Stimulated activated effector memory CD8-positive, alpha-beta T cell treated with anti-CD3 and anti-CD28 coated beads, Interleukin-12 subunit alpha, Interleukin-12 subunit beta, amount 100 ng/mL, for 72 hours (primary cell): ENCODE measurements at regions not wholly inside any gene's neighbourhood (a gene's known extent, or its start where the extent isn't known, plus 50 kb on each side); places are given as distances from the start of the nearest gene placed in this dataset.

Experiments used
- ATAC-seq: fragments of 150-1000 bp; cut with Tn5 transposase; 2 replicates; pipeline ENCODE4 v1.10.0; 2021
- DNase-seq, 2 donors: peaks; one replicate each; pipeline ENCODE4 v3.0.0; 2021 to 2022; ENCODE audit warnings: low spot score in 2 of 2
- H3K27ac Mint-ChIP-seq: one replicate; pipeline ENCODE4 v1.8.0; 2022; ENCODE audit warnings: mild to moderate bottlenecking, mixed read lengths
- H3K36me3 Mint-ChIP-seq: one replicate; pipeline ENCODE4 v1.8.0; 2022; ENCODE audit warnings: mild to moderate bottlenecking, mixed read lengths
- H3K4me1 Mint-ChIP-seq: one replicate; pipeline ENCODE4 v1.8.0; 2022; ENCODE audit warnings: mixed read lengths
- H3K4me3 Mint-ChIP-seq: one replicate; pipeline ENCODE4 v1.8.0; 2022; ENCODE audit warnings: mild to moderate bottlenecking, mixed read lengths
- H3K9me3 Mint-ChIP-seq: one replicate; pipeline ENCODE4 v1.8.0; 2022; ENCODE audit warnings: mixed read lengths

DNA sequence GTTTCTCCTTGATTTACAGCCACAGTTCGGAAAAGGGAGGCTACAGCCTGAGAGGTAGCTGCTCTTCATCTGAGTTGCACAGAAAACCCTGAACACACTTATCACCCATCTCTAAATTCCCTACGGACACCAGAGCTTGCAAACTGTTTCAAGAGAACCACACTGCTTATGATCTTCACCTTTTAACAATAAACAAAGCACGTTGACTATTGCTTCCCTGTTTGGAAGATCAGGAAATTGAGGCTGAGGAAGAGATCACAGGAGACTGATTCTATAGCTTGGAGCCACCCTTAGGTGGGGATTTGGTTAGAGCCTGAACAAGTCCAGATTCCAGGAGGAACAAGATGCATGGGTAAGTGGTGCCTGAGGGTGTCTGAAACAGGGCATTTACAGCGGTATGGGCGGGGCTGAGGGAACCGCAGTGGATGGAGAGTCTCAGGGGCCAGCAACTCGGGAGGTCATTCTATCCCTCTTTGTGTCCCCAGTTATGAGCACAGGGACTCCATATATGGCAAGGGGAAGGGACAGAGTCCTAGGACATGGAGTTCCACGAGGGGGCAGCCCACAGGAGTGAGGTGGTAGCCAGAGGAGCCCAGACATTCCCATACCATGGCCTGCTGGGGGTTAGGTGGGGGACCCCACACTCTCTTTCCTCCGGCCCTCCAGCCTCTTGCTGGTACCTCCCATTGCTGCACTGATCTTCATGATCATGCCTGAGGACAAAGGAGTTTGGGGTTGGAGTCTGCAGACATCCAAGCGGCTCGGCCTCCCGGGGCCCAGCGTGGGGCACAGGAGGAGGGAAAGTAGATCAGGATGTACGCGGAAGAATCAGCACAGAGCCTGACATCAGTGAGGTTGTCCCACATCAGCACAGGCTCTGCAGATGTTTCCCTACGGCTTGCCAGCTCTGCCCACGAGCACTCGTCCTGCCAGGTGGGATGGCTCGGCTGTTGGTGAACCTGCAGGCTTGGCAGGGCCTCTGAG is 162.3 kb upstream of the ZNF536 start:
- H3K4me1 Mint-ChIP-seq, result peaks cover 6% of the 10 kb centered on the region
- no peaks in the 10 kb centered on the region for H3K9me3 Mint-ChIP-seq
- no peaks in the 10 kb centered on the region for H3K36me3 Mint-ChIP-seq
- DNase-seq, result no peak
- no peak for ATAC-seq
- no peak overlapping the region for H3K27ac Mint-ChIP-seq
- H3K4me3 Mint-ChIP-seq, result no peak overlapping the region

DNA sequence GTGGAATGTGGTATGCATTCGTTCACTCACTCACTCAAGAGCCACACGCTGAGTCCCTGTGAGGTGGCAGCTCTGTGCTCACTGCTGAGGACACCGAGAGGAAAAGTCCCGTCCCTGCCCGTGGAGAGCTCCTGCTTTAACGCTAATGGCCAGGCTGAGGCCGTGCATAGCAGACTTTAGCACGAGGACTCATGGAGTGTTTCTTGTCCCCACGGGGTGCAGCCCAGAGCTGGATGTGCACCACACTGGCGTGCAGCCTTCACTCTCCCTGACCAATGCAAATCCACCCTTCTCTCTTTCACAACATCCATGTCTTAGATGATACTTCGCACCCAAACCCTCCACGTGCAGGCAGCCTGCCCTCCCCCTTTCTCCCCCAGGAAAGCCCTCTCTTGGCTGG is 159.6 kb upstream of the ZNF536 start:
- Mint-ChIP-seq H3K4me1 (peaks cover 9% of the 10 kb centered on the region), H3K27ac (peak overlapping the region; percentile 23), H3K4me3 (no peak overlapping the region), H3K9me3 (no peaks in the 10 kb centered on the region), H3K36me3 (no peaks in the 10 kb centered on the region)
- no peak for DNase-seq
- no peak for ATAC-seq

DNA sequence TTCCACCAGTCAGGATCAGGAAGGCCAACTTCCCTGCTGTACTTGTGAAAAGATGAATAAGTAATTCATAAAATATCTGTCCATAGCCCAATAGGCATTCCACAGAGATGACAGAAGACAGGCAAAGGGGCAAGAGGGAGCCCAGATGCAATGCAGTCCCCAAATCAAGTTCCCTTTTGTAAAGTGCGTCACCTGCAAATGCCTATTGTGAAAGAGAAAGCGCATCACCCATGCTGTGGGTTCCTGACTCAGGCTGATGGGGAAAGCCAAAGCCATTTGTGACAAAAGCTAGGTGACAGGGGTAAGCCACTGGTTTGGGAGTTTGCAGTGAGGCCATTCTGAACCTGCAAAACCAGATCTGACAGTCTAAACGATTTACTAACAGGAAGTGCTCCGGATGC is 157.5 kb upstream of the ZNF536 start:
- ATAC-seq (peak; percentile 73), DNase-seq (peak in 1 of 2 donors; percentile 52)
- no peak overlapping the region for H3K4me3 Mint-ChIP-seq

DNA sequence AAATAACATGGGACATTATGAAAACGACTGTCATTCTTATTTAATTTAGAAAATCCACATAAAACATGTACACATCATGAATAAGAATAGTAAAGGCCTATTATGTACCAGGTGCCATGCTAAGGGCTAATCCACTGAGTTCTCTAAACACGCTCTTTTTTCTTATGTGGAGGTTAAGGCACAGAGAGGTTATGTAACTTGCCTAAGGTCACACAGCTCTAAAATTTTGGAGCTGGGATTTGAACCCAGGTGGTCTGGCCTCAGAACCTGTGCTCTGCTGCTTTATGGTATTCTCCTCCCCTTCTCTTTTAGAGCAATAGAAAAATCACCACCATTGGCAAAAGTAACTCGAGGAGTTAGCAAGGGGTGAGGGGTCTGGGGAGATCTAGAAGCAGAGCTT is 156.9 kb upstream of the ZNF536 start:
- no peak overlapping the region for H3K27ac Mint-ChIP-seq
- ATAC-seq (no peak), DNase-seq (no peak)
- H3K36me3 Mint-ChIP-seq, result no peaks in the 10 kb centered on the region
- no peaks in the 10 kb centered on the region for H3K9me3 Mint-ChIP-seq
- H3K4me3 Mint-ChIP-seq, result no peak overlapping the region
- H3K4me1 Mint-ChIP-seq, result peaks cover 9% of the 10 kb centered on the region

More for the DNA sequence above, 157.5 kb upstream of the ZNF536 start:
- Mint-ChIP-seq H3K4me1 (peaks cover 9% of the 10 kb centered on the region), H3K36me3 (no peaks in the 10 kb centered on the region), H3K9me3 (no peaks in the 10 kb centered on the region), H3K27ac (no peak overlapping the region)

DNA sequence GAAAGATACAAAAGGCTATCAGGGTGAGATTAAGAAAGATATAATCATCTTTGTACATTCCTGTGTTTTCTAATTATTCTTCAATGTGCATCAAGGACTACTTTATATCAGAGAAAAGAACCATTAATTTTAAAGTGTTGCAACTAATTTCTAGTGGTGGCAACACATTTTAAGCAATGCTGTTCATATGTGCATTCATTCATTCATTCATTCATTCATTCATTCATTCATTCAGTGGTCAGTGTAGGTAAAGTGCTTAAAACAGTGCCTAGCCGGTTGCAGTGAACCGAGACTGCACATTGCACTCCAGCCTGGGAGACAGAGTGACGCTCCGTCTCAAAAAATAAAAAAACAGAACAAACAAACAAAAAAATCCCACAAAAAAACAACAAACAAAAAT is 155.7 kb upstream of the ZNF536 start:
- no peak for ATAC-seq
- DNase-seq, result no peak
- no peaks in the 10 kb centered on the region for H3K9me3 Mint-ChIP-seq
- H3K27ac Mint-ChIP-seq, result no peak overlapping the region
- H3K36me3 Mint-ChIP-seq, result no peaks in the 10 kb centered on the region
- peaks cover 9% of the 10 kb centered on the region for H3K4me1 Mint-ChIP-seq
- no peak overlapping the region for H3K4me3 Mint-ChIP-seq

DNA sequence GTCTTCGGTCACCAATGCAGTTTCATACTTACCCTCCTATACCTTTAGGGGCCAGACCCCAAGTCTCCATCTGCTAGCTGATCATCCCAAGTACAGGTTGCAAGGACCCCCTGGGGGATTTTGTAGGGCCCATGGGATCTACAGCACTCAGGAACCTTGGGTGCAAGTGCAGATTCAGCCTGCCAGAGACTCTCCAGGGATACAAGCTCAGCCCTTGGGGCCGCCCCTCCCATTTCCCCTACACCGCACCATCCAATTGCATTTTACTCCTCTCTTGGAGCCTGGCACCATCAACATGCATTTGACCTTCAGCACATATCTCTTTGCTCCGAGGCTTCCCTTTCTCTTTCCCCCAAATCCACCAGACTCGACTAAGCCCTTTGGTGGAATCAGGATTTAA is 154.7 kb upstream of the ZNF536 start:
- ATAC-seq, result no peak
- H3K9me3 Mint-ChIP-seq, result no peaks in the 10 kb centered on the region
- H3K36me3 Mint-ChIP-seq, result no peaks in the 10 kb centered on the region
- no peak overlapping the region for H3K27ac Mint-ChIP-seq
- no peak overlapping the region for H3K4me3 Mint-ChIP-seq
- H3K4me1 Mint-ChIP-seq, result peaks cover 9% of the 10 kb centered on the region
- no peak for DNase-seq

DNA sequence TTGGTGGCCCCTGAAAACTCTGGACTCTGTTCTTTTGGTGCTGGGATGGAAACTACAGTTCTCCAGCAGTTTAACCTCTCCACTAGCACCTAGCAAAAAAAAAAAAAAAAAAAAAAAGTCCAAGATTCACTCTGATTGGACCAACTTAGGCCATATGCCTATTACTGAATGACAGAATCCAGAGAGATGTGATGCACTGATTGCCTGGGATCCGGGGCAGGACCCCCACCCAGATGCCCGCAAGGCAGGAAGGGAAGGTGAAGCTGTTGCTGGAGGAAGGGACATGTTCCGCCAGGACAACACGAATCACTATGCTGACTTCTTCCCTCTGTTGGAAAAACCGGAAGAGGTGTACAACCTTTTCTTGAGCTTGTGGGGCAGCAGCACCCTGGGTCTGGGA is 152.5 kb upstream of the ZNF536 start:
- DNase-seq, result no peak
- H3K4me3 Mint-ChIP-seq, result no peak overlapping the region
- no peak overlapping the region for H3K27ac Mint-ChIP-seq
- H3K9me3 Mint-ChIP-seq, result no peaks in the 10 kb centered on the region
- ATAC-seq, result no peak
- H3K4me1 Mint-ChIP-seq, result peaks cover 16% of the 10 kb centered on the region
- no peaks in the 10 kb centered on the region for H3K36me3 Mint-ChIP-seq

DNA sequence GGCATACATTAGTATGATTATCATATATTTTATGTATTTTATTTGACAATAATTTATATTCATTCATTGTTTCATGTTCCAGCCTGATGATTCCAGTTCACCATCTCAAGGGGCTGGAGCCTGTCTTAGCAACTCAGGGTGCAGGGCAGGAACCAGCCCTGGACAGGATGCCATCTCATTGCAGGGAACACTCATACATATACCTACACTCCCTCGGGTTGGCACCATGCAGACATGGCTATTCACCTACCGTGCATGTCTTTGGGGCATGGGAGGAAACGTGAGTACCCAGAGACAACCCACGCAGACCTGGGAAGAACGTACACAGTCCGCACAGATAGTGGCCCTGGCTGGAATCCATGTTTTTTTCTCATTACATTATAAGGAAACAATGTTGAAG is 151.0 kb upstream of the ZNF536 start:
- no peaks in the 10 kb centered on the region for H3K9me3 Mint-ChIP-seq
- no peaks in the 10 kb centered on the region for H3K36me3 Mint-ChIP-seq
- ATAC-seq (no peak), DNase-seq (no peak)
- peaks cover 18% of the 10 kb centered on the region for H3K4me1 Mint-ChIP-seq
- H3K4me3 Mint-ChIP-seq, result no peak overlapping the region
- no peak overlapping the region for H3K27ac Mint-ChIP-seq

DNA sequence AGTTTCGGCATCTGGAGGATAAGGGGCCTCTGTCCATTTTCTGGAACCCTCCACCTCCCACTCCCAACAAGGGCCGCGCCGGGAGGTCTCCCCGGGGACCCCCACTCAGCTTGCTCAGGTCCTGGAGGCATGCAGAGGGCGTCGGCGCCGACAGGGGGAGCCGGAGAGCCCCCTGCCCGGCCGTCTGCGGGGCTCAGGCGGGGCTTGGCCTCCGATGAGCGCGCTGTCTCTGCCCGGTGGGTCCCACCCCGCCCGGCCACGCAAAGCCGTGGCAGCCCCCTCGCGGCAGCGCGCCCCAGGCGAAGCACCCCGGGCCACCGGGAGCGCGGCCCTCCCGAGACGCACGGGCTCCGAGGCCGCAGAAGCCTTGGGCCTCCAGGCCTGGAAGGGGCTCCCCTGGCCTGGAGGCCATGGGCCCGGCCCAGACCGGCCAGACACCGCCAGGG is 149.7 kb upstream of the ZNF536 start:
- Mint-ChIP-seq H3K4me1 (peaks cover 29% of the 10 kb centered on the region), H3K27ac (no peak overlapping the region), H3K4me3 (no peak overlapping the region), H3K9me3 (no peaks in the 10 kb centered on the region), H3K36me3 (peaks cover 6% of the 10 kb centered on the region)
- ATAC-seq (no peak), DNase-seq (peak in 1 of 2 donors; percentile 57)

DNA sequence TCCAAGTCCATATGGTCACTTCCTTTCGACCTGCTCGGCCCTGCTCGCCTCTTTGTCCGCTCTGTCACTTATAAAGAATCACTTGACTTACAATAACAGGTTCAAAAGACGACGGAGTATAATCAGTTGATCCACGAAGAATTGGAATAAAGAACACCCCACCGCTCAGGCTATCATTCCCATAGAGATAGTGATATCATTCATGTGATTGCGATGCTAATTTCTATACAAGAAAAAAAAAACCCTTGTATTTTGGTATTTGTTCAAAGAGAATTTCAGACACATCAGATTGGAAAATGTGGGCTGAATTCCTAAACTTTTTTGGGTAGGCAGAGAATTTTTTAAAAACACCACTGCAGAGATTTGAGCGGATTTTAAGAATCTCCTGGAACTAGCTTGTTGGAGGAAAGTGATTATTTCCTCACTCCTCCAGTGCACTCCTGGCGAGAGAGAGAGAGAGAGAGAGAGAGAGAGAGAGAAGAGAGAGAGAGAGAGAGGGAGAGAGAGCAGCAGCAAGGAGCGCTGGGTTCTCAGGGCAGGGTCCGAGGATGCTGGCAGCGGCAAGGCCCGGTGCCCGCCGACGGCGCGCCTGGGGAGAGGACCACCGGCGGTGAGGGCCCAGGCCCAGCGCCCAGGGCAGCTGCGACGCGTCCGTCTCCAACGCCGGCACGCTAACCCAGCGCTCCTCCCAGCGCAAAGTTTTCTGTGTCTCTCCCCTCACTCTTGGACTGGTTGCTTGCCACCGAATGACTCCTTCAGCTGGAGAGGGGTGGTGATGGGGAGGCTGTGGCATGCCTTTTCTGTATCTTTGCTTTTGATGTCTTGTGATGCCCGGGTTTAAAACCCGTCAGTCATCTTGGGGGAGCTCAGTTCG is 149.0 kb upstream of the ZNF536 start:
- H3K9me3 Mint-ChIP-seq, result no peaks in the 10 kb centered on the region
- peaks cover 6% of the 10 kb centered on the region for H3K36me3 Mint-ChIP-seq
- no peak overlapping the region for H3K4me3 Mint-ChIP-seq
- ATAC-seq, result no peak
- H3K4me1 Mint-ChIP-seq, result peaks cover 29% of the 10 kb centered on the region
- no peak for DNase-seq
- H3K27ac Mint-ChIP-seq, result no peak overlapping the region

DNA sequence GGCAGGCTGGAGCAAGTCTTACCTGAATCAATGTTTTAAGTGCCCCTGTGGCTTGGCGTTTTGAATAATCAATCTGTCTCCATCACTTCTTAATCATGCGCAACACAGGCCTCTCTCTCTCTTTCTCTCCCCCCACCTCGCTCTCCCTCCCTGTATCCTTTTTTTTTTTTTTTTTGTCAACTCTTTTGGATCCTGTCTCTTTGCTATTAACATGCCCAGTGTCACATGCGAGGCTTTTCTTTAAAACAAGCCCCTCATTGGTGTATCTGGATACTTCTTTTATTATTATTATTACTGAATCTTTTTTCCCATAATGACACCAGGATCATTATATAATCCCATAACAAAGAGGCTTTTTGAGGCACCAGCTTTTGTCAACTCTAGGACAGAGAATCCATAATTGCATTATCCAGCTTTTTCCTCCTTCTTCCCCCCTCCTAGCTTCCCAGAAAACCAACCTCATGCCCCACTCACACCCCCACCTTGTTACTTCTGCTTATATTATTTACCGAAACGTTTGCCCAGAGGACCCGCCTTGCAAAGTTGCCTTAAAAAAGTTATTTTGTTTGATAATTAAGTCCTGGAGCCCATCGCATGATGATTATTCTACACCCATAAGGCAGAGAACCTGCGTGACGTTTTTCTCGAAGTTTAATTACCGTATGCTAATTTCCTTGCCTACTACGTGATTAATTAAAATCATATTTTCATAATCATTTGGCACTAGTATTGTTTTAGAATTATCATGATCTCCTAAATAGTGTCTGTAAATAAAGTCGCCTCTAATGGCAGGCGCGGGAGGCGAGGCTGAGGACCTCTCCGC is 148.1 kb upstream of the ZNF536 start:
- Mint-ChIP-seq H3K4me1 (peaks cover 29% of the 10 kb centered on the region), H3K36me3 (peaks cover 6% of the 10 kb centered on the region), H3K4me3 (no peak overlapping the region), H3K9me3 (no peaks in the 10 kb centered on the region), H3K27ac (no peak overlapping the region)
- DNase-seq, result no peak
- ATAC-seq, result no peak

DNA sequence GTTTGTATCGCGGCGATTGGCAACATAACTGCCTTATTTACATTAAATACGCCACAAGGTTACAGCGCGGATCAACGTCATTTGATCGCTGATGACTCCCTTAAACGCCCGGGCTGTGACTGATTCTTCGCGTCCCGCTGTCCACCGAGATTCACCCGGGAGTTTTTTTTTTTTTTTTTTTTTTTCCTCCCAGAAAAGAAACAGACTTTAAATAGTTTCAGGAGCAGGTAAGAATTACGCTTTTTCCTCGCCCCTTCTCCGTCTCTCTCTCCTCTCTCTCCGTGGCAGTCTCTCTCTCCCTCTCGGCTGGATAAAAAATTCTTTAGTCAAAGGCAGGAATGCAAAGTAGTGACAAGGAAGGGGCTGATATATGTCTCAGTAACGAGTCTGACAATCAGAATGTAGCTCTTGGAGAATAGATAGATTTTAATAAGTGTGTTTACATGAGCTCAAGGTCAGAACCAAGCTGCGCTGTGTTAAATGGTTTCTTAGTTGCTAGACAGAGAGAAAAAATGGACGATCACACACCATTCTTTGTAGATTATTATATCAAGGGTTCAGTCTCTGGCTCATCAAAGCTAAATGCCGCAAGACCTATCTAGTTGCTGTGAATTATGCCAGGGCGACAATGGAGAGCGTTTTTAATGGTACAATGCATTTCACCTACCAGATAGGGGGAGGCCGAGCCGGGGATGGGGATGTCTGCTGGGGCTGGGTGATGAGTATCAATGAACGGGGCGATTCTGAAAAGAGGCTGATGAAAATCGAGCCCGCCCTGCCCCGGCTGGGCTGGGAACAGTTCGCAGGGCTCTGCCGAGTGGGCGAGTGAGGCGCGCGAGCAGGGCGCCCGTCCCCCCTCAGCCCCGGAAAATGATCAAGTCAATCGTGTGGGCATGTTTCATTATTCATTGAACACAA is 147.2 kb upstream of the ZNF536 start:
- ATAC-seq, result no peak
- peak in 1 of 2 donors; percentile 49 for DNase-seq
- no peak overlapping the region for H3K27ac Mint-ChIP-seq
- peak overlapping the region; percentile 51 for H3K4me3 Mint-ChIP-seq
- peaks cover 6% of the 10 kb centered on the region for H3K36me3 Mint-ChIP-seq
- peaks cover 29% of the 10 kb centered on the region for H3K4me1 Mint-ChIP-seq
- H3K9me3 Mint-ChIP-seq, result no peaks in the 10 kb centered on the region

DNA sequence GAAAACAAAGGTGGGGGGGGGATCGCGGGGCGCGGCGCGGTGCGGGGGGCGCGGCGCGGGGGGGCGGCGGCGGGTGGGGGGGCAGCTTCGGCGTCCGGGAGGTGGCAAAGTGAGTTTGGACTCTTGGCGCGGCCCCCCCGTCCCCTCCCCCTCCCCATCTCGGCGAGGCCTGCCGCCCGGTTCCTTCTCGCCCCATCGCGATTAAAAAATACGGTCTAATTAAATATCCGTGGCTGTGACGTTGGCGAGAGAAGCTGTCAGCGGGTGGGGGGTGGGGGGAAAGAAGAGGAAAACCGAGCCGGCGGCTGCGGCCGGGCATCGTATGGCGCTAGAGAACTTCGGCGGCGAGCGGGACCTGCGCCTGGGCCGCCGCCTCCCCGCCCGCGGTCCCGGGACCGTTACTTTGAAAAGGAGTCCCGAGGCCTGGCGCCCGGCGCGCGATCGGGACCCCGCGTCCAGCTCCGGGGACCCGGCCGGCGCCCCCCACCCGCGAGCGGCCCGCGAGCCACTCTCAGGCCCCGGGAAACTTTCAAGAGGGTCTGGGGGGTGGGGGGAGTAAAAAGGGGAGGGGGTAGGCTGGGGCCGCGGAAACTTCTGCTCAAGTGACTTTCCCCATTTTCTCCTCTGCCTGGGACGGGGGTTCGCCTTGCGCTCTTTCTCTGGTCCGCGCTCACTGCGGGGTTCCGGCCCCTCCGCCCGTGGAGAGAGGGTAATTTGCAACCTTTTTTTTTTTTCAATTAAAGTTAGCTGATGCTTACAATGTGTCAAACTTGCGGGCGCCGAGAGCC is 146.3 kb upstream of the ZNF536 start:
- Mint-ChIP-seq H3K4me1 (peaks cover 29% of the 10 kb centered on the region), H3K27ac (no peak overlapping the region), H3K4me3 (peak overlapping the region; percentile 72), H3K9me3 (no peaks in the 10 kb centered on the region), H3K36me3 (peaks cover 6% of the 10 kb centered on the region)
- ATAC-seq (no peak), DNase-seq (no peak)
